ENCODE measurements at regions not wholly inside any gene's neighbourhood (a gene's known extent, or its start where the extent isn't known, plus 50 kb on each side); places are given as distances from the start of the nearest gene placed in this dataset.

DNA sequence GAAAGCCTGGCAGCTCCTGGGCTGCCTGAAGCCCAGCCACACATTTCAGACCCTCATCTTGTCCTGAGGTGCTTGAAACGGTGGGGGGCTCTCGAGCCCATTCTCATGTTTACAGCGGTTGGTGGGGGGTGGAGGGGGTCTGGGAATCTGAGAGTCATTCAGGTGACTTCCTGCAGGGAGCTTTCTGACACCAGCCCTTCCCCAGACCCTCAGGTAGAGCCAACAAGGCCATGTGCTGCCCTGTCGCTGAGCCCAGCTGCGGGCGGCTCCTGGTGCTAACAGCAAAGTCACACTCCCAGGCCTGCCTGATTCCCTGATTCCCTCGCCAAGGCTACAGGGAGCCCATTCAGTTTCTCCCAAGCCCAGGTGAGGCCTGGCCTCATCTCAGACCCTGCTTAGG lies 324.9 kb upstream of the MEX3C start:
- H3K27me3 ChIP-seq (replicated peaks in 1 of 2; ENCODE audit: control insufficient read depth in 2 of 2, insufficient read depth in 2 of 2, low read length in 1 of 2), result no peaks in the 10 kb centered on the region
- no peak overlapping the region for H2AFZ ChIP-seq (ENCODE audit: control insufficient read depth, low read depth, low read length)
- H3K4me1 ChIP-seq (ENCODE audit: control insufficient read depth, insufficient read depth, low read length), result no peaks in the 10 kb centered on the region
- DNase-seq (ENCODE audit: low read depth, low spot score) (no peak), FAIRE-seq (no peak), ATAC-seq (no peak)
- no peak overlapping the region for H3K4me2 ChIP-seq (ENCODE audit: control insufficient read depth, insufficient read depth)
- H3K36me3 ChIP-seq (ENCODE audit: control insufficient read depth in 2 of 2, insufficient read depth in 2 of 2, low read length in 1 of 2), result no peaks in the 10 kb centered on the region
- TF ChIP-seq PAX5 (IDR thresholded peaks at IDR 0.05; ENCODE audit: borderline replicate concordance, low read depth, low read length) (no peak), MEF2A (IDR thresholded peaks at IDR 0.05; ENCODE audit: insufficient read depth, low read depth, low read length) (no peak), SUPT20H (IDR thresholded peaks at IDR 0.05; ENCODE audit: borderline replicate concordance, control insufficient read depth, low read depth, low read length) (no peak), TBL1XR1 (IDR thresholded peaks at IDR 0.05; ENCODE audit: low read depth, low read length) (no peak), NBN (IDR thresholded peaks at IDR 0.05) (no peak), NRF1 (conservative IDR thresholded peaks at IDR 0.05; ENCODE audit: low read depth, low read length) (no peak), ZNF274 (IDR thresholded peaks at IDR 0.05; ENCODE audit: insufficient read depth, insufficient read length) (no peak)
- TF ChIP-seq, protein P1, sequence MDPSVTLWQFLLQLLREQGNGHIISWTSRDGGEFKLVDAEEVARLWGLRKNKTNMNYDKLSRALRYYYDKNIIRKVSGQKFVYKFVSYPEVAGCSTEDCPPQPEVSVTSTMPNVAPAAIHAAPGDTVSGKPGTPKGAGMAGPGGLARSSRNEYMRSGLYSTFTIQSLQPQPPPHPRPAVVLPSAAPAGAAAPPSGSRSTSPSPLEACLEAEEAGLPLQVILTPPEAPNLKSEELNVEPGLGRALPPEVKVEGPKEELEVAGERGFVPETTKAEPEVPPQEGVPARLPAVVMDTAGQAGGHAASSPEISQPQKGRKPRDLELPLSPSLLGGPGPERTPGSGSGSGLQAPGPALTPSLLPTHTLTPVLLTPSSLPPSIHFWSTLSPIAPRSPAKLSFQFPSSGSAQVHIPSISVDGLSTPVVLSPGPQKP (IDR thresholded peaks at IDR 0.05; ENCODE audit: low read depth, low read length), result no peak
- TF ChIP-seq, protein P2, sequence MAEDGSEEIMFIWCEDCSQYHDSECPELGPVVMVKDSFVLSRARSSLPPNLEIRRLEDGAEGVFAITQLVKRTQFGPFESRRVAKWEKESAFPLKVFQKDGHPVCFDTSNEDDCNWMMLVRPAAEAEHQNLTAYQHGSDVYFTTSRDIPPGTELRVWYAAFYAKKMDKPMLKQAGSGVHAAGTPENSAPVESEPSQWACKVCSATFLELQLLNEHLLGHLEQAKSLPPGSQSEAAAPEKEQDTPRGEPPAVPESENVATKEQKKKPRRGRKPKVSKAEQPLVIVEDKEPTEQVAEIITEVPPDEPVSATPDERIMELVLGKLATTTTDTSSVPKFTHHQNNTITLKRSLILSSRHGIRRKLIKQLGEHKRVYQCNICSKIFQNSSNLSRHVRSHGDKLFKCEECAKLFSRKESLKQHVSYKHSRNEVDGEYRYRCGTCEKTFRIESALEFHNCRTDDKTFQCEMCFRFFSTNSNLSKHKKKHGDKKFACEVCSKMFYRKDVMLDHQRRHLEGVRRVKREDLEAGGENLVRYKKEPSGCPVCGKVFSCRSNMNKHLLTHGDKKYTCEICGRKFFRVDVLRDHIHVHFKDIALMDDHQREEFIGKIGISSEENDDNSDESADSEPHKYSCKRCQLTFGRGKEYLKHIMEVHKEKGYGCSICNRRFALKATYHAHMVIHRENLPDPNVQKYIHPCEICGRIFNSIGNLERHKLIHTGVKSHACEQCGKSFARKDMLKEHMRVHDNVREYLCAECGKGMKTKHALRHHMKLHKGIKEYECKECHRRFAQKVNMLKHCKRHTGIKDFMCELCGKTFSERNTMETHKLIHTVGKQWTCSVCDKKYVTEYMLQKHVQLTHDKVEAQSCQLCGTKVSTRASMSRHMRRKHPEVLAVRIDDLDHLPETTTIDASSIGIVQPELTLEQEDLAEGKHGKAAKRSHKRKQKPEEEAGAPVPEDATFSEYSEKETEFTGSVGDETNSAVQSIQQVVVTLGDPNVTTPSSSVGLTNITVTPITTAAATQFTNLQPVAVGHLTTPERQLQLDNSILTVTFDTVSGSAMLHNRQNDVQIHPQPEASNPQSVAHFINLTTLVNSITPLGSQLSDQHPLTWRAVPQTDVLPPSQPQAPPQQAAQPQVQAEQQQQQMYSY (CRISPR knock-in tag; IDR thresholded peaks at IDR 0.05), result no peak
- TF ChIP-seq, protein P3, sequence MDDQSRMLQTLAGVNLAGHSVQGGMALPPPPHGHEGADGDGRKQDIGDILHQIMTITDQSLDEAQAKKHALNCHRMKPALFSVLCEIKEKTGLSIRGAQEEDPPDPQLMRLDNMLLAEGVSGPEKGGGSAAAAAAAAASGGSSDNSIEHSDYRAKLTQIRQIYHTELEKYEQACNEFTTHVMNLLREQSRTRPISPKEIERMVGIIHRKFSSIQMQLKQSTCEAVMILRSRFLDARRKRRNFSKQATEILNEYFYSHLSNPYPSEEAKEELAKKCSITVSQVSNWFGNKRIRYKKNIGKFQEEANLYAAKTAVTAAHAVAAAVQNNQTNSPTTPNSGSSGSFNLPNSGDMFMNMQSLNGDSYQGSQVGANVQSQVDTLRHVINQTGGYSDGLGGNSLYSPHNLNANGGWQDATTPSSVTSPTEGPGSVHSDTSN (IDR thresholded peaks at IDR 0.05; ENCODE audit: insufficient replicate concordance, low read depth, low read length), result no peak
- TF ChIP-seq, protein P4, sequence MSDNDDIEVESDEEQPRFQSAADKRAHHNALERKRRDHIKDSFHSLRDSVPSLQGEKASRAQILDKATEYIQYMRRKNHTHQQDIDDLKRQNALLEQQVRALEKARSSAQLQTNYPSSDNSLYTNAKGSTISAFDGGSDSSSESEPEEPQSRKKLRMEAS (IDR thresholded peaks at IDR 0.05; ENCODE audit: low read depth, low read length), result no peak
- TF ChIP-seq, protein P5, sequence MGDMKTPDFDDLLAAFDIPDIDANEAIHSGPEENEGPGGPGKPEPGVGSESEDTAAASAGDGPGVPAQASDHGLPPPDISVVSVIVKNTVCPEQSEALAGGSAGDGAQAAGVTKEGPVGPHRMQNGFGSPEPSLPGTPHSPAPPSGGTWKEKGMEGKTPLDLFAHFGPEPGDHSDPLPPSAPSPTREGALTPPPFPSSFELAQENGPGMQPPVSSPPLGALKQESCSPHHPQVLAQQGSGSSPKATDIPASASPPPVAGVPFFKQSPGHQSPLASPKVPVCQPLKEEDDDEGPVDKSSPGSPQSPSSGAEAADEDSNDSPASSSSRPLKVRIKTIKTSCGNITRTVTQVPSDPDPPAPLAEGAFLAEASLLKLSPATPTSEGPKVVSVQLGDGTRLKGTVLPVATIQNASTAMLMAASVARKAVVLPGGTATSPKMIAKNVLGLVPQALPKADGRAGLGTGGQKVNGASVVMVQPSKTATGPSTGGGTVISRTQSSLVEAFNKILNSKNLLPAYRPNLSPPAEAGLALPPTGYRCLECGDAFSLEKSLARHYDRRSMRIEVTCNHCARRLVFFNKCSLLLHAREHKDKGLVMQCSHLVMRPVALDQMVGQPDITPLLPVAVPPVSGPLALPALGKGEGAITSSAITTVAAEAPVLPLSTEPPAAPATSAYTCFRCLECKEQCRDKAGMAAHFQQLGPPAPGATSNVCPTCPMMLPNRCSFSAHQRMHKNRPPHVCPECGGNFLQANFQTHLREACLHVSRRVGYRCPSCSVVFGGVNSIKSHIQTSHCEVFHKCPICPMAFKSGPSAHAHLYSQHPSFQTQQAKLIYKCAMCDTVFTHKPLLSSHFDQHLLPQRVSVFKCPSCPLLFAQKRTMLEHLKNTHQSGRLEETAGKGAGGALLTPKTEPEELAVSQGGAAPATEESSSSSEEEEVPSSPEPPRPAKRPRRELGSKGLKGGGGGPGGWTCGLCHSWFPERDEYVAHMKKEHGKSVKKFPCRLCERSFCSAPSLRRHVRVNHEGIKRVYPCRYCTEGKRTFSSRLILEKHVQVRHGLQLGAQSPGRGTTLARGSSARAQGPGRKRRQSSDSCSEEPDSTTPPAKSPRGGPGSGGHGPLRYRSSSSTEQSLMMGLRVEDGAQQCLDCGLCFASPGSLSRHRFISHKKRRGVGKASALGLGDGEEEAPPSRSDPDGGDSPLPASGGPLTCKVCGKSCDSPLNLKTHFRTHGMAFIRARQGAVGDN (IDR thresholded peaks at IDR 0.05), result no peak
- no peak overlapping the region for H3K4me3 ChIP-seq
- POLR2A ChIA-PET, result no interaction called here
- in situ Hi-C loops (cut with MboI), result no loop called here
- RAD21 ChIA-PET (ENCODE audit: unreplicated experiment), result no interaction called here
- WGBS (ENCODE audit: insufficient coverage, insufficient replicate concordance, low lambda C conversion rate, missing lambda C conversion rate), result 47% methylated on average over 7 of the region's 7 CpGs
- no TSS peak for BruUV-seq (replicated peaks)
- no peak overlapping the region for H3K27ac ChIP-seq (ENCODE audit: control insufficient read depth, insufficient read depth)
- CTCF ChIA-PET, result no interaction called here
- H4K20me1 ChIP-seq (ENCODE audit: control insufficient read depth, insufficient read depth), result no peaks in the 10 kb centered on the region
- H3K79me2 ChIP-seq (ENCODE audit: control insufficient read depth, insufficient read depth, low read length), result no peaks in the 10 kb centered on the region
- H3K9ac ChIP-seq (ENCODE audit: control insufficient read depth, insufficient read depth, low read length), result no peak overlapping the region
- no peaks in the 10 kb centered on the region for H3K9me3 ChIP-seq (replicated peaks; ENCODE audit: control insufficient read depth, insufficient read depth, low read length)
- intact Hi-C loops (cut with micrococcal nuclease; ENCODE audit: unreplicated experiment), result no loop called here
- SMC1A ChIA-PET (ENCODE audit: uncharacterized antibody, unreplicated experiment), result no interaction called here

All from GM12878 (cell line).